ENCODE measurements at regions not wholly inside any gene's neighbourhood (a gene's known extent, or its start where the extent isn't known, plus 50 kb on each side); places are given as distances from the start of the nearest gene placed in this dataset.

- DNase-seq = no peak
Measured at GRCh38 chr3:46087871-46088270, 60.6 kb upstream of the XCR1 start.

- no peak for DNase-seq
Measured at GRCh38 chr3:46086986-46087385, 59.7 kb upstream of the XCR1 start.

DNA sequence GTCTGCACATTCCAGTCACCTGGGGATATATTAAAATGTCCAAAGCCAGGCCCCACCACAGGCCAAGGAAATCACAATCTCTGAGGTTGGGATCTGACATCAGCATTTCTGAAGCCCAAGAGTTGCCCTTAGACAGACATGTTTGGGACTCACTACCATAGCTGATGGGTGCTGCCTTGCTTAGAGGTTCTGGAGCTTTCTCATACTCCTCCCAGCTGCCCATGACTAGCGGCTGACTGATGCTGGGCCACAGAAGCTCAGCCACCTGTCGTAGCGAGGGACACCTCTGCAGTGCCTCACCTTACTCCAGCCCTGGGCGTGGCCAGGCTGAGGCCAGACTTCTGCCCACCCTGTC lies 58.8 kb upstream of the XCR1 start:
- no peak for DNase-seq

GRCh38 chr3:46085421-46086082 lies 58.3 kb upstream of the XCR1 start:
- no peak for DNase-seq

- no peak for DNase-seq
Measured at GRCh38 chr3:46083956-46084355, 56.7 kb upstream of the XCR1 start.

- no peak for DNase-seq
Measured at GRCh38 chr3:46082849-46083248, 55.6 kb upstream of the XCR1 start.

DNA sequence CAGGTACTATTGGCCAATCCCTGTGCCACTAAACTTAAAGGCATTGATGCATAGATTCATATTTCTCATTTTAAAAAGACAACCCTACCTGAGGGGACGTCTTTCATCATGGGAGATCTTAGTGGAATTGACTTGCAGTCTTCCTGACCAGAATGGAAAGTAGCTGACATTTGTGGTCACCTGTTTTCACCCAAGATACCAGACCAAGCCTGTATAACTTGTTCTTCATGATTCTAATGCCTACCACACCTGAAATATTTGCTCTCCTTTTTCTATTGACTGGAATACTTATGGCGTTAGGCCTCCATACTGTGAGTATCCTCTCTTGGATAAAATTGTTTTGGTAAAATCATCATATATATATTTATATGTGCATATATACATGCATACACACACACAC lies 54.7 kb upstream of the XCR1 start:
- no peak for DNase-seq

DNA sequence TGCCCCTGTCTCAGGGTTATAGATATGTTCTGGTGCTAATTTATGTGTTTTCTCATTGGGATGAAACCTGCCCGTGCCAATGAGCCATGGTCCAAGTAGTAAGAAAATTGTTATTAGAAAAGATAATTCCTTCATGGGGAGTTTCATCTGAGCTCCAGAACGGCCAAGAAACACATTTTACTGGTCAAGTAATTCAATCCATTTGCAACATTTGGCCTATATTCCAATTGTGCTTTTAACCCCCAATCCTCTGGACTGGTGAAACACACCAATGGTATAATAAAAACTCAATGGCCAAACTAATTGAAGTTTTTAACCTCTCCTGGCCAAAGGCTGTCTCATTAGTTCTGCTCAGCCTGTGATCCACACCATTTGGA lies 53.7 kb upstream of the XCR1 start:
- DNase-seq = no peak

DNA sequence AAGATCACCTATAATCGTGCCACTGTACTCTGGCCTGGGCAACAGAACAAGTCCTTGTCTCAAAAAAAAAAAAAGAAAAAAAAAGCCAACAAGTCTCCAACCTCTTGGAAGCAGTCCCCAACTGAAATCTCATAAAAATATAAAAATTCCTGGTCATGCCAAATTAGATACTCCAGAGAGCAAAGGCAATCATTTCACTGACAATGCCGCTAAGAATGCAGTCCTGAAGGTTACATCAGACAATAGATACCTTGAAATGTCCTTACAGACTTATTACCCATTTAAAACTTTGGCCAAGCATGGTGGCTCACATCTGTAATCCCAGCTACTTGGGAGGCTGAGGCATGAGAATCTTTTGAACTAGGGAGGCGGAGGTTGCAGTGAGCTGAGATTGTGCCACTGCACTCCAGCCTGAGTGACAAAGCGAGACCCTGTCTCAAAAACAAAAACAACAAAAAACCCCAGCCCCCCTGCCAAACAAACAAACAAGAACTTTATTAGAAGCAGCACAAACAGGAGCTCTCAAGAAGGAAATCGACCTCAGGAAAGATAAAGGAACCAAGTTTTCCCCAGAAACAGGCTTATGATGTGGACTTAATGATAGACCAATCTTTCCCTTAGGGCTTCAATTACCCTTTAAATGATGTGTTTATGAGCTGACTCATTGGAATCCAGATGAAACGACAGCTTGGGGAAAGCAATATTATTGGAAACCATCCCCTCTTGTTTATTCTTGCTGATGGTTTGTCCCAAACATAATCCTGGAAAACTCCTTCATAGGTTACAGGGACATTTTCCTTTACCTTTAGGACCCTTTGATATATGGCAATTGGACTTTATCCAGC lies 53.1 kb upstream of the XCR1 start:
- DNase-seq = no peak

- DNase-seq = peak; percentile 86 to 89
Measured at GRCh38 chr3:46078712-46079400, 51.6 kb upstream of the XCR1 start.

Data from SHP77 (cell line).